ENCODE measurements at regions not wholly inside any gene's neighbourhood (a gene's known extent, or its start where the extent isn't known, plus 50 kb on each side); places are given as distances from the start of the nearest gene placed in this dataset.

DNA sequence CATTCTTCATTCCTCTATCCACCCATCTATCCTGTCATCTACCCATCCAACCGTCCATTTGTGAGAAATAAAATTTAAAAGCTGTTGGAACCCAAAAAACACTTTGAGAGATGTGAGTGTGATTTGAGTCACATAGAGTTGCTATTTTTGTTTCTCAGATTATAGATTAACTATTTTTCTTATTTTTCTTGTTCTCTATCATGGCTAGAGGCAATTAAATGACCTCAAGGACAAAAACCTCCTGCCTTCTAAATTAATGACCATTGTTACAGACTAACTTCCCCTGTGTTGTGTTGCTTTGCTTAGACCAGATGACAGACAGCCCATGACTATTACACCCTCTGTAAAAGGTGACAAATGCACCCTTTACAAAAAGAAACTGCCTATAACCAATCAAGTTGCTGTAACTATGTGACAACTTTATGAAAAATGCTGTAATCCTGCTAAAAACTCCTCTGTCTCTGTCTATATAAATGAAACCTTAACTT lies 207.9 kb upstream of the CXCR4 start:
- TF ChIP-seq, protein P1, sequence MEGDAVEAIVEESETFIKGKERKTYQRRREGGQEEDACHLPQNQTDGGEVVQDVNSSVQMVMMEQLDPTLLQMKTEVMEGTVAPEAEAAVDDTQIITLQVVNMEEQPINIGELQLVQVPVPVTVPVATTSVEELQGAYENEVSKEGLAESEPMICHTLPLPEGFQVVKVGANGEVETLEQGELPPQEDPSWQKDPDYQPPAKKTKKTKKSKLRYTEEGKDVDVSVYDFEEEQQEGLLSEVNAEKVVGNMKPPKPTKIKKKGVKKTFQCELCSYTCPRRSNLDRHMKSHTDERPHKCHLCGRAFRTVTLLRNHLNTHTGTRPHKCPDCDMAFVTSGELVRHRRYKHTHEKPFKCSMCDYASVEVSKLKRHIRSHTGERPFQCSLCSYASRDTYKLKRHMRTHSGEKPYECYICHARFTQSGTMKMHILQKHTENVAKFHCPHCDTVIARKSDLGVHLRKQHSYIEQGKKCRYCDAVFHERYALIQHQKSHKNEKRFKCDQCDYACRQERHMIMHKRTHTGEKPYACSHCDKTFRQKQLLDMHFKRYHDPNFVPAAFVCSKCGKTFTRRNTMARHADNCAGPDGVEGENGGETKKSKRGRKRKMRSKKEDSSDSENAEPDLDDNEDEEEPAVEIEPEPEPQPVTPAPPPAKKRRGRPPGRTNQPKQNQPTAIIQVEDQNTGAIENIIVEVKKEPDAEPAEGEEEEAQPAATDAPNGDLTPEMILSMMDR (IDR thresholded peaks at IDR 0.05; ENCODE audit: insufficient read depth, low read depth, low read length) = no peak
- TF ChIP-seq EZH2 (IDR thresholded peaks at IDR 0.05; ENCODE audit: insufficient read depth, low read length) = no peak
